ENCODE measurements at regions not wholly inside any gene's neighbourhood (a gene's known extent, or its start where the extent isn't known, plus 50 kb on each side); places are given as distances from the start of the nearest gene placed in this dataset.
"Not testable (repeated sequence)": the region's sequence is repeated elsewhere in the genome, so short reads cannot be mapped to it uniquely, and the experiment has no call there.

- H3K9me3 Mint-ChIP-seq: no peaks in the 10 kb centered on the region
- no peaks in the 10 kb centered on the region for H3K36me3 Mint-ChIP-seq
- no peaks in the 10 kb centered on the region for H3K4me1 Mint-ChIP-seq
- no peak for DNase-seq
- H3K27me3 Mint-ChIP-seq: peaks cover 42% of the 10 kb centered on the region
- no peak overlapping the region for H3K27ac Mint-ChIP-seq
- no peak overlapping the region for H3K4me3 Mint-ChIP-seq
Measured at GRCh38 chr7:45295222-45295621, 137.6 kb downstream of the RAMP3 start.

DNA sequence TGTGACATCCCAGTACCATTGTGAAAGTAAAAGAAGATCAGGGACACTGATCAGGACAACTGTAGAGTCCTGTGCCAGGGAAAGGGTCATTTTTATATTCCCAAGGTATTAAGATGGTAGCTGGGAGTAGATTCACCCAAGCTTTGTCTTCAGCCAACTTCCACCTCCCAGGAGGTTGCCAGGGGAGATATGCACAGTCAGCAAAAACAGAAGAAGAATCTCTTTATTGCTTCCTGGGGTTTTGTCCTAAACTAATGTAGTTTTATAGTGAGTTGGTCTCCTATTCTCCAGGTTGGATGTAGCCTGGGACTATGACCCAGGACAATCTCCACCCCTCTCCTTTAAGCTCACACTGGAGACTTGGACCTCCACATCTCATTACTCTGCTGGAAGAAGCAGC, 139.2 kb downstream of the RAMP3 start:
- Mint-ChIP-seq H3K27ac (no peak overlapping the region), H3K36me3 (no peaks in the 10 kb centered on the region), H3K9me3 (no peaks in the 10 kb centered on the region), H3K4me1 (no peaks in the 10 kb centered on the region), H3K27me3 (peaks cover 56% of the 10 kb centered on the region), H3K4me3 (no peak overlapping the region)
- no peak for DNase-seq

DNA sequence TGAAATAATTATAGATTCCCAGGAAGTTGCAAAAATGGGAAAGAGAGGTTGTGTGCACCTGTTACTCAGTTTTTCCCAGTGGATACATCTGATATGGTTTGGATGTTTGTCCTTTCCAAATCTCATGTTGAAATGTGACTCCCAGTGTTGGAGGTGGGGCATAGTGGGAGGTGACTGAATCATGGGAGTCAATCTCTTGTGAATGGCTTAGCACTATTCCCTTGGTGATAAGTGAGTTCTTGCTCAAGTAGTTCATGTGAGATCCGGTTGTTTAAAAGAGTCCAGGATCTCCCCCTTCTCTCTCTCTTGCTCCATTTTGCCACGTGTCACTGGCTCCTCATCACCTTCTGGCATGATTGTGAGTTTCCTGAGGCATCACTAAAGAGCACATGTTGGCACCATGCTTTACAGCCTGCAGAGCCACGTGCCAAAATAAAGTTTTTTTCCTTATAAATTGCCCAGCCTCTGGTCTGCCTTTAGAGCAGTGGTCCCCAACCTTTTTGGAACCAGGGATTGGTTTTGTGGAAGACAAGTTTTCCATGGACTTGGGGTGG, 149.2 kb downstream of the RAMP3 start:
- Mint-ChIP-seq H3K9me3 (peaks cover 13% of the 10 kb centered on the region), H3K27me3 (peaks cover 7% of the 10 kb centered on the region), H3K4me3 (no peak overlapping the region), H3K27ac (no peak overlapping the region), H3K4me1 (no peaks in the 10 kb centered on the region), H3K36me3 (no peaks in the 10 kb centered on the region)
- DNase-seq: no peak

DNA sequence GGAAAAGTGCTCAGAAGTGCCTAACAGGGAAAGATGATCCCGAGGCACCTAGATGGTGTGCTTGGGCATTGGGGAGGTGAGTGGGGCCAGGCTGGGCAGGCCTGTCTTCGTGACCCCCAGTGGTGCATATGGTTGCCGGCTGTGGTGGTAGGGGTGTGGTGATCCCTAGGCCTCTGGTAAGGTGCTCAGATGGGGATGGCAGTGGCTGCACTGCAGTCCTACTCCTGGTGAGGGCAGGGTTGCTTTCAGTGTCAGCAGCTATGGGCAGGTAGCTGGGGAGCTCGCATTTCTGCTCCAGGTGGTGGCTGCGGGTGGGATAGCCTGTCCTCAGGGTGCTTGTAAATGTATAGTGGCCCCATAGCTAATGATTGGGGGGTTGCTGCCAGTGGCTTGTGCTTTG, 154.0 kb downstream of the RAMP3 start:
- H3K36me3 Mint-ChIP-seq: no peaks in the 10 kb centered on the region
- peaks cover 15% of the 10 kb centered on the region for H3K27me3 Mint-ChIP-seq
- DNase-seq: no peak
- H3K9me3 Mint-ChIP-seq: peaks cover 16% of the 10 kb centered on the region
- H3K4me3 Mint-ChIP-seq: no peak overlapping the region
- no peaks in the 10 kb centered on the region for H3K4me1 Mint-ChIP-seq
- no peak overlapping the region for H3K27ac Mint-ChIP-seq

DNA sequence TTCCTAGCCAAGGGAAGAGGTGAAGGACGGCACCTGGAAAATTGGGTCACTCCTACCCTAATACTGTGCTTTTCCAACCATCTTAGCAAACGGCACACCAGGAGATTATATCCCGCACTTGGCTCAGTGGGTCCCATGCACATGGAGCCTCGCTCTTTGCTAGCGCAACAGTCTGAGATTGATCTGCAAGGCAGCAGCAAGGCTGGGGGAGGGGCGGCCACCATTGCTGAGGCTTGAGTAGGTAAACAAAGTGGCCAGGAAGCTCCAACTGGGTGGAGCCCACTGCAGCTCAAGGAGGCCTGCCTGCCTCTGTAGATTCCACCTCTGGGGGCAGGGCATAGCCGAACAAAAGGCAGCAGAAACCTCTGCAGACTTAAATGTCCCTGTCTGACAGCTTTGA, 157.9 kb downstream of the RAMP3 start:
- H3K27me3 Mint-ChIP-seq: peaks cover 23% of the 10 kb centered on the region
- not testable (repeated sequence) for DNase-seq, H3K4me1 Mint-ChIP-seq, H3K27ac Mint-ChIP-seq, H3K36me3 Mint-ChIP-seq, H3K4me3 Mint-ChIP-seq
- peaks cover 11% of the 10 kb centered on the region for H3K9me3 Mint-ChIP-seq

GRCh38 chr7:45324683-45325237, 167.2 kb downstream of the RAMP3 start:
- H3K36me3 Mint-ChIP-seq: no peaks in the 10 kb centered on the region
- H3K4me1 Mint-ChIP-seq: no peaks in the 10 kb centered on the region
- no peaks in the 10 kb centered on the region for H3K9me3 Mint-ChIP-seq
- DNase-seq: no peak
- peaks cover 3% of the 10 kb centered on the region for H3K27me3 Mint-ChIP-seq
- H3K27ac Mint-ChIP-seq: no peak overlapping the region
- H3K4me3 Mint-ChIP-seq: no peak overlapping the region

- peaks cover 3% of the 10 kb centered on the region for H3K27me3 Mint-ChIP-seq
- no peaks in the 10 kb centered on the region for H3K9me3 Mint-ChIP-seq
- DNase-seq: no peak
- no peak overlapping the region for H3K27ac Mint-ChIP-seq
- no peaks in the 10 kb centered on the region for H3K36me3 Mint-ChIP-seq
- H3K4me1 Mint-ChIP-seq: no peaks in the 10 kb centered on the region
- no peak overlapping the region for H3K4me3 Mint-ChIP-seq
Measured at GRCh38 chr7:45325378-45325777, 167.8 kb downstream of the RAMP3 start.

DNA sequence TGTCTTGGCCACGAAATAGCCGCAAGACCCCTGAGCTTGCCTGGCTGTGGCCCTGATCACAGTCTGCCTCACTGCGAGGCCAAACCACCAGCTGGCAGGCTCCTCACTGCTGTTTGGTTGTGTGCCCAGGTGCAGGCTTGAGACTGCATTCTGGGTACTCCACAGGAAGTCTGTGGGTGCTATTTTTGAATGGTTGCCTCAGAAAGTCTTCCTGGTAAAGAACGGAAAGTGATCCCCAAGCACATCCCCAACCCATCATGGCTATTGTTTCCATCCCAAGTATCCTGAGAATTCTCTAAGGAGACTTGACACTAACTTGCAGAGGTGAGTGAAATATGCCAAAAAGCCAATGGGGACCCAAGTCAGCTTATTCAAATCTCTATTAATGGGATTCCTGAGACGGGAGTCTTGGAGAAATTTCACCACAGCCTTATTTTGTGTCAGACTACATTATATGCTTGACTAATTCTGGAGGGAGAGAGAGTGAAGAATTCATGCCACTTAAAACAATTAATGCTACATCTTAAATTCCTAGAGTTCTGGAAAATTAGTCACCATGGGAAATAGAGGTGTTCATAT, 170.9 kb downstream of the RAMP3 start:
- DNase-seq: no peak
- peaks cover 13% of the 10 kb centered on the region for H3K27me3 Mint-ChIP-seq
- H3K27ac Mint-ChIP-seq: no peak overlapping the region
- H3K36me3 Mint-ChIP-seq: no peaks in the 10 kb centered on the region
- H3K4me3 Mint-ChIP-seq: no peak overlapping the region
- no peaks in the 10 kb centered on the region for H3K4me1 Mint-ChIP-seq
- H3K9me3 Mint-ChIP-seq: peaks cover 6% of the 10 kb centered on the region

- Mint-ChIP-seq H3K4me1 (no peaks in the 10 kb centered on the region), H3K36me3 (no peaks in the 10 kb centered on the region), H3K4me3 (no peak overlapping the region), H3K27ac (no peak overlapping the region), H3K27me3 (peaks cover 40% of the 10 kb centered on the region), H3K9me3 (peaks cover 6% of the 10 kb centered on the region)
- no peak for DNase-seq
Measured at GRCh38 chr7:45331563-45331962, 174.0 kb downstream of the RAMP3 start.

- H3K9me3 Mint-ChIP-seq, DNase-seq, H3K4me3 Mint-ChIP-seq, H3K36me3 Mint-ChIP-seq, H3K4me1 Mint-ChIP-seq, H3K27ac Mint-ChIP-seq: not testable (repeated sequence)
- H3K27me3 Mint-ChIP-seq: peaks cover 56% of the 10 kb centered on the region
Measured at GRCh38 chr7:45335024-45335423, 177.4 kb downstream of the RAMP3 start.

GRCh38 chr7:45342236-45342635, 184.6 kb downstream of the RAMP3 start:
- Mint-ChIP-seq H3K4me3 (no peak overlapping the region), H3K9me3 (no peaks in the 10 kb centered on the region), H3K27ac (no peak overlapping the region), H3K27me3 (peaks cover 26% of the 10 kb centered on the region), H3K36me3 (no peaks in the 10 kb centered on the region), H3K4me1 (no peaks in the 10 kb centered on the region)
- no peak for DNase-seq

DNA sequence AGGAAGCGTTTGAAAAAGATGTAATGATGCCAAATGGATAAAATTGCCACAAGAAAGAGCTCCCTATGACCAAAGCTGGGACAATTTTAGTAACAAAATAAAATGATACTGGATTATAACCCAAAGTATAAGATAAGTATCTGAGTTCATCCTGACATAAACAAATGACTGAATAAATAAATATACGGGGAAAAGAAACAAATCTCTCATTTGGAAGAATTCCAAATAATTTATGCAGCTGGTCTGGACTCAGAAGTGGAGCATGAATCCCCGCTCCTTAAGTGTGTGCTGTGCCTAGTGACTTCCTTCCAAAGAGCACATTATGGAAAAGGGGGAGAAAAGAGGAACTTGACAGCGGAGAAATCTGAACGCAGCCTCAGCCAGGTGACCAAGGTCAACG, 186.2 kb downstream of the RAMP3 start:
- Mint-ChIP-seq H3K36me3 (no peaks in the 10 kb centered on the region), H3K27ac (no peak overlapping the region), H3K9me3 (no peaks in the 10 kb centered on the region), H3K4me1 (no peaks in the 10 kb centered on the region), H3K27me3 (peaks cover 14% of the 10 kb centered on the region), H3K4me3 (no peak overlapping the region)
- no peak for DNase-seq

DNA sequence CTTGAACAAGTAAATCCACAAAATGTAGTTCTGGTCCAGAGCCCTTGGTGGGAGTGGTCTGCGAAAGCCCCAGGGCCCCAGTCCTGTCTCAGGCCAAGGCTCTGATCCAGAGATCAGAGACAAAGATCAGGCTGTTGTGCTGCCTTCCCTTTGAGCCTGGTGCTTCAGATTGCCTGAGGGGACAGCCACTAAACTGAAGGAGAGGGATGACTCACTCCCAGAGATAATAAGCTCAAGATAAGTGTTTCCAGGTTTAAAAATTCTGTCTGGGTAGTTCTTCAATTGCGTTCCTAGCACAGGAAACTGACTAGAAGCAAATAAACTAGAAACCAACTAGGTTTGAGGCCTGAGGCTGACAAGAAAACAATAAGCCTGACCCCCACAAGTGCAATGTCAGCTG, 190.2 kb downstream of the RAMP3 start:
- H3K36me3 Mint-ChIP-seq: no peaks in the 10 kb centered on the region
- peaks cover 14% of the 10 kb centered on the region for H3K27me3 Mint-ChIP-seq
- H3K4me1 Mint-ChIP-seq: no peaks in the 10 kb centered on the region
- no peak overlapping the region for H3K27ac Mint-ChIP-seq
- H3K9me3 Mint-ChIP-seq: no peaks in the 10 kb centered on the region
- no peak for DNase-seq
- H3K4me3 Mint-ChIP-seq: no peak overlapping the region

DNA sequence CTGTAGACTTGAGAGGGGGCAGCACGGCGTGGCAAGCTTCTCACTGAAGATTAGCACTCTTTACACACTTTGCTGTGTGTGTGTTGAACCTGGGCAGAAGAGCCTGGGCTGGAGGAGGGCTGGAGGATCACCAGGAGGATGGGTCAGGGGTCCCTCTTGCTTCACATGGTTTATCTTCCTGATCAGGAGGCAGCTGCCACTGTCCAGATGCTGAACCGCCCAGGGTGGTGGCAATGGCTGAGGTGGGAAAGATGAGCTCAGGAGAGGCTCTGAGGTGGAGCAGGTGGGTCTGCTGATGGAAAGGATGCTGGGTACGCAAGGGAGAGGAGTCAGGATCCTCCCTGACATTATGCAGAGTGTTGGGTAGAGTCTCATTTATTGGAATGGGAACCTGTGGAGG, 191.5 kb downstream of the RAMP3 start:
- Mint-ChIP-seq H3K4me3 (no peak overlapping the region), H3K36me3 (no peaks in the 10 kb centered on the region), H3K27ac (no peak overlapping the region), H3K4me1 (no peaks in the 10 kb centered on the region), H3K27me3 (peaks cover 19% of the 10 kb centered on the region), H3K9me3 (no peaks in the 10 kb centered on the region)
- DNase-seq: no peak

- Mint-ChIP-seq H3K27ac (no peak overlapping the region), H3K4me1 (no peaks in the 10 kb centered on the region)
- no peak for DNase-seq
Measured at GRCh38 chr7:45350896-45351295, 193.3 kb downstream of the RAMP3 start.

DNA sequence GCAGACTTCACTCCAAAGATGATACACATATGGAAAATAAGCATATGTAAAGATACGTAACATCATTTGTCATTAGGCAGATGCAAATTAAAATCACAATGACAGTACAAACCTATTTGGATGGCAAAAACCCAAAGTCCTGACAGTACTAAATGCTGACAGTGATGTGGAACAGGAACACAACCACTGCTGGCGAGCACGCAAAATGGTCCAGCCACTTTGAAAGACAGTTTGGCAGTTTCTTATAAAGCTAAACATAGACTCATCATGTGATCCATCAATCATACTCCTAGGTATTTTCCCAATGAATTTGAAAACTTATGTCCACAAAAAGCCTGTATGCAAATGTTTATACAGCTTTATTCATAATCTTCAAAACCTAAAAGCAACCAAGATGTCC, 200.7 kb downstream of the RAMP3 start:
- H3K4me3 Mint-ChIP-seq: no peak overlapping the region
- DNase-seq: no peak
- H3K4me1 Mint-ChIP-seq: no peaks in the 10 kb centered on the region
- peaks cover 13% of the 10 kb centered on the region for H3K27me3 Mint-ChIP-seq
- H3K36me3 Mint-ChIP-seq: no peaks in the 10 kb centered on the region
- no peak overlapping the region for H3K27ac Mint-ChIP-seq
- H3K9me3 Mint-ChIP-seq: peaks cover 3% of the 10 kb centered on the region

More at GRCh38 chr7:45350896-45351295, 193.3 kb downstream of the RAMP3 start:
- Mint-ChIP-seq H3K36me3 (no peaks in the 10 kb centered on the region), H3K9me3 (no peaks in the 10 kb centered on the region), H3K4me3 (no peak overlapping the region), H3K27me3 (peaks cover 19% of the 10 kb centered on the region)

Measured in activated naive CD8-positive, alpha-beta T cell treated with anti-CD3 and anti-CD28 coated beads for 36 hours (primary cell).